ENCODE measurements at regions not wholly inside any gene's neighbourhood (a gene's known extent, or its start where the extent isn't known, plus 50 kb on each side); places are given as distances from the start of the nearest gene placed in this dataset.

DNA sequence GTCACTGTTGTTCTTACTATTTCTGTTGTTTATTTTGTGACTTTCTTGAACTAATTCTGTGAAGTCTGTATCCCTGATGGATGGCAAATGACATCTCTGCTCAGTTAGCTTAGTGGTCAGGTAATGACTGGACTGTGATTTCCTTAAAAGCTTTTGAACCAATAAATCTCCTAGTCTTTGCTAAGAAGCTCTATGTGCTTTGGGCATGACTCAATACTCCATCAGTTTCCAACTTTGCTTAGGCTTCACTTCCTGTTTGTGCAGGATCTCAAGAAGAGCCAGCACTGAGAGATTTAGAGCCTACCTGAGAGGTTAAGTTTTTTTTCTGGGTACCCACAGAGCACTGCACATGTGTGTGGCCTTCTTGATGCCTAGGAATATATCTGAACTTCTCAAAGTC, 329.7 kb upstream of the HTR2A start:
- no peak for DNase-seq

GRCh38 chr13:47220453-47221140, 323.7 kb upstream of the HTR2A start:
- no peak for DNase-seq

GRCh38 chr13:47218611-47219010, 321.8 kb upstream of the HTR2A start:
- DNase-seq: no peak

GRCh38 chr13:47216176-47216822, 319.4 kb upstream of the HTR2A start:
- no peak for DNase-seq

GRCh38 chr13:47215736-47216135, 318.9 kb upstream of the HTR2A start:
- no peak for DNase-seq

GRCh38 chr13:47213047-47213446, 316.2 kb upstream of the HTR2A start:
- no peak for DNase-seq

GRCh38 chr13:47211106-47211505, 314.3 kb upstream of the HTR2A start:
- DNase-seq: no peak

DNA sequence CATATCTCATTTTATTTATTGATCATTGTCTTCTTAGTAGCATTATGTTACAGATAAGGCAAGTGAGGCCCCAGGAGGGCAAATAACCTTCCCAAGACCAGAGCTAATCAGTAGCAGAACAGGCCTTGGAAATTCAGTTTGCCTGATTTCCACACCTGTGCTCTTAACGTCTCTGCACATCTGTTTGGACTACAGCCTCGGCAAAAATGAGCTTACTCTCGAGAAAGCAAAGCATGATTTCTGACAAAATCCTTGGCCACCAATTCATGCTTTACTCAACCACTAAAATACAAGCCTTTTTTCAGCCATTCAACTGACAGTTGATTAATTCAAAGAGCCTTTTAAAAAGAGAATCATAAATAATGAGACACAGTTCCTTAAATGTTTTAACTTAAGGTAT, 309.3 kb upstream of the HTR2A start:
- no peak for DNase-seq

- DNase-seq: no peak
These were observed 293.9 kb upstream of the HTR2A start for GRCh38 chr13:47190696-47191305.

- DNase-seq: no peak
These were observed 291.9 kb upstream of the HTR2A start for GRCh38 chr13:47188802-47189201.

DNA sequence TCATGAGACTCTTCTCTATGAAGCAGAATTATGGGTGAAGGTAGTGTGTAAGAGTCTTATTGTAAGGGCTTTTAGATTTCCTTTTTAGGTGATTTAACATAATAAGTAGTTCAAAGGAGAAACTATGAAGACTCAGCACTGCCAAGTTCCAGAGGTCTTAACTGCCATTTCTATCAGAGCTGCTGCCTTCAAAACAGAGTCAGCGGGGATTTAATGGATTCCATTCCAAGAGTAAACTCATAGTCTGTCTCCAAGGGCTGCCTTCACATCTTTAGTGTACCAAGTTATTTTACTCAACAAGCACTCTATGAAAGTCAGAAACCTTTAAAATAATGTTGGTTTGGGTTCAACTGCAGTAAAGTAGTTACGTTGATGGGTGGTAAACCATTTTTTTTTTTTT, 289.6 kb upstream of the HTR2A start:
- no peak for DNase-seq

DNA sequence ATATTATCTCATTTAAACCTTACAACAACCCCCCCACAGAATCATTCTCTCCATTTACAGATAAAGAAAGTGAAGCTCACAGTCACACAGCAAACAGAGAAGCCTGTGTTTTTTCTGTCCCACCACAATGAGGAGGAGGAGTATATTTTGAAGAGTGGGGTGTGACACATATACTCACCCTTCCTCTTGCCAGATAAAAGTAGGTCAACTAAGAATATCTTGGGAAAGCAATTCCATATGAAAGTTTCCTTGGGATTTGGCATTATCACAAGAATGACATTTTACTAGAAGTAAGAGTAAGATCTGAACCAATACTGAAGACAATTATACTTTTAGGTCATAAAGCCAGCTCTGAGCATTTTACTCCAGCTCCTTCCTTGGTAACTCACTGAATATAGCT, 287.5 kb upstream of the HTR2A start:
- DNase-seq: no peak

GRCh38 chr13:47179321-47179720, 282.5 kb upstream of the HTR2A start:
- no peak for DNase-seq

GRCh38 chr13:47178090-47178950, 281.5 kb upstream of the HTR2A start:
- no peak for DNase-seq

DNA sequence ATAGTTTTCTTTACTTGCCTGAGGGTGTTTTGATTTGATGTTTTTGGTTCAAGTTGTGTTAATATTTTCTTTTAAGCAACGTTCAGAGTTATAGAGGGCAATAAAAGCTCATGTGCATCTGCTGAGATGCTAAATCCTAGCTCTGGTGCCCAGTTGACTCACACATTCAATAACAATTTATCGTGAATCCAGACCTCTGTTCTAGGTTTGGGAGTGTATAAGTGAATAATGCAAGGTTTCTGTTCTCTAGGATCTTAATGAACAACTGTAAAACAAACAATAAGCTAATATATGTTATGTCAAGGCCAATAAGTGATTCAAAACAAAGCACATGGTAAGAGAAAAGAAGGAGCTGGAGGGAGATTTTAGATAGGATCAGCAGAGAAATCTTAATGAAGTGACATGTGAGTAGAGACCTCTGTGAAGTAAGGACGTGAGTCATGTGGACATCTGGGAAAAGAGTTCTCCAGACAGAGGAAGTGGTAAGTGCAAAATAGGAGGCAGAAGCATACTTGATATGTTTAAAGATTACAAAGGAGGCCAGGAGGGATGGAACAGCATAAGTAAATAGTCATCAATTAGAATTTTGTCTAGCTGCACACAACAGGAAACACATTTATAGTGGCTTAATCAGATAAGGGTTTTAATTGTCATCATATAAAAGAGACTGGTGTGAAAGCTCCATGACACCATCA, 278.5 kb upstream of the HTR2A start:
- no peak for DNase-seq

GRCh38 chr13:47170971-47171370, 274.1 kb upstream of the HTR2A start:
- no peak for DNase-seq

DNA sequence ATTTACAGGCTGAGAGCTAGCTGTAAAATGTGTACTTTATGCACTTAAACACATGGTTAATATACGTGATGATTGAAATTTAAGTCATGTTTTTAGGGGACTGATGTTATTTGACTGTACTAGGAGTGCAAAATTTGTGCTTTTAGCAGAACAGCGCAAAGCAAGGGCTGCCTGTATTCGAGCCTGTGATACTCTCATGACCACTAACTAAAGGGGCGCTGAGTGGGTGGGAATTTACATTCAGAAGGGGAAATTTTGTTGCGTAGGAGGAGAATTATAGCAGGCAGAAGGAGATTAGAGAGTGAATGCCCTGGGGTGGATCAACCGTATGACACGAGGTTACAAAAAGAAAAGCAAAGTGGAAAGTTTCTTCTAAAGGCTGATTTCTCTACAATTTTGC, 271.8 kb upstream of the HTR2A start:
- DNase-seq: no peak

- DNase-seq: no peak
These were observed 271.2 kb upstream of the HTR2A start for GRCh38 chr13:47168066-47168465.

DNA sequence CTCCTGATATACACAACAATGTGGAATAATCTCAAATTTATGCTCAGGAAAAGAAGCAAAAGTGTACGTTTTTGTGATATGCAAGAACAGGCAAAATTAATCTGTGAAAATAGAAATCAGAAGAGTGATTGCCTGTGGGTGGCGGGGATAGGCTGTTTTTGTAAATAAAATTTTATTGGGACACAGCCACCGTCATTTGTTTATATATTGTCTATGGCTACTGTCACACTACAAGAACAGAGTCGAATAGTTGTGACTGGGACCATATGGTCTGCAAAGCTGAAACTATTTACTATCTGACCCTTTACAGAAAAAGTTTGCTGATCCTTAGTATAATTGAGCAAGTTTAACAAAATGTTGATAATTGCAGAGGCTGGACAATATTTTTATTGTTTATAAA, 269.5 kb upstream of the HTR2A start:
- DNase-seq: no peak

GRCh38 chr13:47159853-47160550, 263.1 kb upstream of the HTR2A start:
- DNase-seq: no peak

DNA sequence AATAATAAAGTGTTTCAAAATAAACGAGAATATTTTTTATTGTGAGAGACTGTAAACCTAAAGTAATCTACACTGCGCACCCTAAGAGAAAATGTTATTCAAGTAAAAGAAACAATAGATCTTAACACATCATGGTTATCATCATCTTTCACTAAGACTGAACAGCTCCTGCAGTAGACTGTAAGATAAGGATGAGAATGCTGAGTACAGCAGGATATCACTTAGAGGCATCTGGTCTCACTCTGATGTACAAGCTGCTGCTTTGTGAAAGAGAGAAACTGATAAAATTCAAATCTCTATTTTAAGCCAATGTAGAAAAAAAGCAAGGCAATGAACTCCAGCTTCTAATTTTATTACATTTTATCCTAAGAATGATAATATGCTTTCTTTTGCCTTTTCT, 261.7 kb upstream of the HTR2A start:
- no peak for DNase-seq

DNA sequence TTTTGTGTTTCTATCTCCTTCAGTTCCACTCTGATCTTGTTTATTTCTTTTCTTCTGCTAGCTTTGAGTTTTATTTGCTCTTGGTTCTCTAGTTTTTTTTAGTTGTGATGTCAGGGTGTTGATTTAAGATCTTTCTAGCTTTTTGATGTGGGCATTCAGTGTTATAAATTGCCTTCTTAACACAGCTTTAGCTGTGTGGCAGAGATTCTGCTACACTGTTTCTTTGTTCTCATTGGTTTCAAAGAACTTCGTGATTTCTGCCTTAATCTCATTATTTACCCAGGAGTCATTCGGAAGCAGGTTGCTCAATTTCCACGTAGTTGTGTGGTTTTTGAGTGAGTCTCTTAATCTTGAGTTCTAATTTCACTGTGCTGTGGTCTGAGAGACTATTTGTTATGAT, 251.7 kb upstream of the HTR2A start:
- no peak for DNase-seq

- no peak for DNase-seq
These were observed 250.9 kb upstream of the HTR2A start for GRCh38 chr13:47147812-47148119.
